HCT116 (cell line): ENCODE measurements at regions not wholly inside any gene's neighbourhood (a gene's known extent, or its start where the extent isn't known, plus 50 kb on each side); places are given as distances from the start of the nearest gene placed in this dataset.

ENCODE experiments used
- ATF3 ChIP-seq: IDR thresholded peaks from 2 replicates; pipeline ENCODE4 v1.6.1; 2012
- CEBPB ChIP-seq: IDR thresholded peaks from 2 replicates; pipeline ENCODE4 v1.6.1; 2012; ENCODE audit warnings: low read depth
- CTCF ChIP-seq, 3 experiments: fragments of 200-600 bp in 1 of 3; sonication (generic) in 1 of 3; IDR thresholded peaks in 2 of 3; conservative IDR thresholded peaks in 1 of 3; 2 replicates each; pipeline ENCODE4 v1.5.1; 2012 to 2017; ENCODE audit warnings: low read depth in 2 of 3, low read length in 2 of 3, antibody characterized with exemption in 1 of 3, borderline replicate concordance in 1 of 3, control low read depth in 1 of 3, mild to moderate bottlenecking in 1 of 3, mixed read lengths in 1 of 3, mixed run types in 1 of 3, moderate library complexity in 1 of 3; ENCODE audit not compliant: insufficient read depth in 1 of 3
- EGR1 ChIP-seq: IDR thresholded peaks from 2 replicates; pipeline ENCODE4 v1.6.1; 2012; ENCODE audit warnings: low read depth
- EZH2 ChIP-seq: fragments of 200-600 bp; sonication (generic); IDR thresholded peaks from 2 replicates; pipeline ENCODE4 v1.6.1; 2017; ENCODE audit warnings: antibody characterized with exemption, mixed run types
- EZH2phosphoT487 ChIP-seq: fragments of 200-600 bp; IDR thresholded peaks from 2 replicates; pipeline ENCODE4 v1.6.1; 2018; ENCODE audit warnings: antibody characterized with exemption, borderline replicate concordance
- MAX ChIP-seq: IDR thresholded peaks from 2 replicates; pipeline ENCODE4 v1.6.1; 2012
- POLR2A ChIP-seq: IDR thresholded peaks from 2 replicates; pipeline ENCODE4 v1.7.0; 2011; ENCODE audit warnings: borderline replicate concordance; ENCODE audit not compliant: insufficient read depth, insufficient read length; ENCODE audit errors: extremely low read depth
- POLR2AphosphoS5 ChIP-seq: IDR thresholded peaks from 2 replicates; pipeline ENCODE4 v1.6.1; 2011; ENCODE audit warnings: mild to moderate bottlenecking, low read depth, low read length, moderate library complexity
- ZFX ChIP-seq: fragments of 450-650 bp; IDR thresholded peaks from 2 replicates; pipeline ENCODE4 v1.6.1; 2017

GRCh38 chr4:14233126-14233525 is 605.6 kb upstream of the BOD1L1 start:
- TF ChIP-seq CTCF (IDR thresholded peaks at IDR 0.05 in 2 of 3, conservative IDR thresholded peaks at IDR 0.05 in 1 of 3; ENCODE audit: borderline replicate concordance in 1 of 3, insufficient read depth in 1 of 3, low read depth in 2 of 3, low read length in 2 of 3) (no peak), ATF3 (no peak), EZH2 (no peak), EGR1 (no peak), POLR2AphosphoS5 (no peak), ZFX (no peak), MAX (no peak), CEBPB (no peak), POLR2A (no peak), EZH2phosphoT487 (no peak)
